MCF 10A (cell line): ENCODE measurements at regions not wholly inside any gene's neighbourhood (a gene's known extent, or its start where the extent isn't known, plus 50 kb on each side); places are given as distances from the start of the nearest gene placed in this dataset.

Experiments used
- BruUV-seq: library from RNA; stranded (reverse); fragments of 400-500 nt; replicated peaks from 2 replicates; lab custom pipeline; 2021; lab: Mats Ljungman, UMichigan
- CTCF ChIA-PET: fragments of 300-600 bp; sonication (Branson Sonifier 250); formaldehyde crosslinking; extraction: SDS; loops from one replicate; lab custom pipeline; 2021; ENCODE audit warnings: antibody characterized with exemption, inconsistent platforms; lab: Yijun Ruan, JAX
- POLR2A ChIA-PET: fragments of 300-600, 350-650 bp; sonication (Branson Sonifier 250); formaldehyde crosslinking; extraction: SDS; loops from one replicate; lab custom pipeline; 2020; ENCODE audit warnings: antibody characterized with exemption, inconsistent platforms; lab: Yijun Ruan, JAX
- DNase-seq: peaks from one replicate; pipeline ENCODE4 v3.0.0-alpha.2; 2018; ENCODE audit not compliant: unreplicated experiment
- H3K27ac Mint-ChIP-seq: one replicate; pipeline ENCODE4 v1.8.0; 2022; ENCODE audit warnings: mild to moderate bottlenecking, low read depth, mixed read lengths; ENCODE audit not compliant: unreplicated experiment
- H3K27me3 Mint-ChIP-seq: one replicate; pipeline ENCODE4 v1.8.0; 2022; ENCODE audit warnings: mixed read lengths; ENCODE audit not compliant: insufficient read depth, unreplicated experiment
- H3K36me3 Mint-ChIP-seq: one replicate; pipeline ENCODE4 v1.8.0; 2022; ENCODE audit warnings: mild to moderate bottlenecking, moderate library complexity, mixed read lengths; ENCODE audit not compliant: insufficient read depth, unreplicated experiment
- H3K4me1 Mint-ChIP-seq: one replicate; pipeline ENCODE4 v1.8.0; 2022; ENCODE audit warnings: mixed read lengths; ENCODE audit not compliant: insufficient read depth, unreplicated experiment
- H3K4me3 Mint-ChIP-seq: one replicate; pipeline ENCODE4 v1.8.0; 2022; ENCODE audit warnings: mild to moderate bottlenecking, moderate library complexity, mixed read lengths; ENCODE audit not compliant: unreplicated experiment
- H3K9me3 Mint-ChIP-seq: one replicate; pipeline ENCODE4 v1.8.0; 2022; ENCODE audit warnings: mixed read lengths; ENCODE audit not compliant: unreplicated experiment
- CTCF ChIP-seq: fragments of 200-600 bp; IDR thresholded peaks from one replicate; pipeline ENCODE4 v1.8.0; 2022; ENCODE audit warnings: antibody characterized with exemption, mild to moderate bottlenecking; ENCODE audit not compliant: unreplicated experiment
- intact Hi-C: fragments of 100-400 bp; cut with micrococcal nuclease; formaldehyde crosslinking; loops from 2 replicates; pipeline ENCODE4 v1.14.1; 2022

GRCh38 chr20:52829111-52829510 lies 143.0 kb upstream of the TSHZ2 start:
- ChIA-PET CTCF (interaction anchor here (1.0 to 1.2 kb wide), 2 partner anchors 11 to 18 kb away, joined by 3 to 4 read pairs; no protein-coding TSS in a partner anchor), POLR2A (interaction anchor here (0.9 kb wide), 1 partner anchor 9 kb away, joined by 4 read pairs; no protein-coding TSS in a partner anchor)
- no peak for DNase-seq
- TF ChIP-seq CTCF: no peak
- no TSS peak for BruUV-seq
- Mint-ChIP-seq H3K4me1 (no peaks in the 10 kb centered on the region), H3K9me3 (no peaks in the 10 kb centered on the region), H3K27ac (no peak overlapping the region), H3K36me3 (no peaks in the 10 kb centered on the region), H3K4me3 (no peak overlapping the region), H3K27me3 (peaks cover 10% of the 10 kb centered on the region)
- intact Hi-C loops: no loop called here

GRCh38 chr20:52828199-52828598 lies 144.0 kb upstream of the TSHZ2 start:
- no peak overlapping the region for H3K4me3 Mint-ChIP-seq
- no peaks in the 10 kb centered on the region for H3K4me1 Mint-ChIP-seq
- POLR2A ChIA-PET: interaction anchor here (0.7 kb wide), 1 partner anchor 1352 kb away, joined by 3 read pairs; no protein-coding TSS in a partner anchor

GRCh38 chr20:52826722-52827121 lies 145.4 kb upstream of the TSHZ2 start:
- no peak for TF ChIP-seq CTCF
- no TSS peak for BruUV-seq
- ChIA-PET CTCF (interaction anchor here (0.6 kb wide), 2 partner anchors 621 to 1218 kb away, joined by 3 read pairs; no protein-coding TSS in a partner anchor), POLR2A (no interaction called here)
- intact Hi-C loops: no loop called here
- Mint-ChIP-seq H3K27ac (no peak overlapping the region), H3K27me3 (peaks cover 10% of the 10 kb centered on the region), H3K36me3 (no peaks in the 10 kb centered on the region), H3K4me3 (no peak overlapping the region), H3K9me3 (no peaks in the 10 kb centered on the region), H3K4me1 (no peaks in the 10 kb centered on the region)
- DNase-seq: no peak

More at GRCh38 chr20:52828199-52828598, 144.0 kb upstream of the TSHZ2 start:
- TF ChIP-seq CTCF: no peak
- intact Hi-C loops: no loop called here
- Mint-ChIP-seq H3K36me3 (no peaks in the 10 kb centered on the region), H3K27ac (no peak overlapping the region), H3K27me3 (peaks cover 10% of the 10 kb centered on the region), H3K9me3 (no peaks in the 10 kb centered on the region)
- BruUV-seq: no TSS peak
- no peak for DNase-seq
- CTCF ChIA-PET: interaction anchor here (0.6 to 1.0 kb wide), 2 partner anchors 19 to 589 kb away, joined by 3 read pairs; no protein-coding TSS in a partner anchor

GRCh38 chr20:52826321-52826720 lies 145.8 kb upstream of the TSHZ2 start:
- ChIA-PET POLR2A (no interaction called here), CTCF (no interaction called here)
- no peaks in the 10 kb centered on the region for H3K4me1 Mint-ChIP-seq
- no TSS peak for BruUV-seq
- no peaks in the 10 kb centered on the region for H3K36me3 Mint-ChIP-seq
- DNase-seq: no peak
- intact Hi-C loops: no loop called here
- TF ChIP-seq CTCF: no peak
- H3K4me3 Mint-ChIP-seq: no peak overlapping the region
- peaks cover 10% of the 10 kb centered on the region for H3K27me3 Mint-ChIP-seq
- no peaks in the 10 kb centered on the region for H3K9me3 Mint-ChIP-seq
- no peak overlapping the region for H3K27ac Mint-ChIP-seq
